ENCODE measurements at regions not wholly inside any gene's neighbourhood (a gene's known extent, or its start where the extent isn't known, plus 50 kb on each side); places are given as distances from the start of the nearest gene placed in this dataset.

DNA sequence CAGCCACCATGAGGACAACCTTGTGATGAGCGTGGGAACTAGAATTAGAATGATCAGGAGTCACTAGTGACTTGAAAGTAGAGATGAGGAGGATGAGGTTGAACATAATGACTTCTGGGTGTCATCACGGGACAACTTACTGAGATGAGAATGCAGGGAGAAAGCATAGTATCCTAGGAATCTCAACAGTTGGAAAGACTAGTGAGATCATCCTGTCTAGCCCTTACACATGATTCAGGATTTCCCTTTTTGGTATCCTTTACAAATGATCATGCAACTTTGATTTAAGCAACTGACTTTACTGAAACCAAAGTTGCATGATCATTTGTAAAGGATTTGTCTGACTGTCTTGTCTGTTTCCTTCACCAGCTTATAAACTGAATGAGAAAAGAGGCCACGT, 51.8 kb upstream of the HIF1A start:
- Histone ChIP-seq H3K4me3 (replicated peaks in 1 of 2; ENCODE audit: low read depth in 1 of 2, low read length in 2 of 2) (no peak overlapping the region), H2AFZ (ENCODE audit: low read depth, low read length, poor library complexity, severe bottlenecking) (no peak overlapping the region), H4K20me1 (ENCODE audit: insufficient read depth) (no peaks in the 10 kb centered on the region), H3K27ac (ENCODE audit: low read depth, low read length) (no peak overlapping the region), H3K36me3 (ENCODE audit: control insufficient read depth in 1 of 2, insufficient read depth in 2 of 2, low read length in 2 of 2) (no peaks in the 10 kb centered on the region), H3K4me2 (ENCODE audit: low read length) (no peak overlapping the region), H3K79me2 (ENCODE audit: insufficient read depth, low read length) (no peaks in the 10 kb centered on the region), H3K9ac (ENCODE audit: low read length) (no peak overlapping the region), H3K4me1 (ENCODE audit: control insufficient read depth in 1 of 2, insufficient read depth in 2 of 2, low read length in 2 of 2) (no peaks in the 10 kb centered on the region), H3K27me3 (ENCODE audit: insufficient read depth, low read length) (no peaks in the 10 kb centered on the region), H3K9me3 (ENCODE audit: control insufficient read depth in 1 of 2, insufficient read depth in 1 of 2, low read depth in 1 of 2, low read length in 2 of 2) (no peaks in the 10 kb centered on the region), H3K9me2 (ENCODE audit: insufficient read depth) (no peaks in the 10 kb centered on the region)
- CTCF ChIA-PET = no interaction called here
- RAD21 ChIA-PET (ENCODE audit: low non-redundant PET in 1 of 2, low total read pairs in 2 of 2, uncharacterized antibody in 2 of 2, unreplicated experiment in 2 of 2) = no interaction called here
- intact Hi-C loops (cut with micrococcal nuclease) = no loop called here
- TF ChIP-seq POLR2A (IDR thresholded peaks at IDR 0.05; ENCODE audit: borderline replicate concordance, extremely low read depth, insufficient read depth, insufficient read length) (no peak), SP1 (IDR thresholded peaks at IDR 0.05; ENCODE audit: low read depth) (no peak), FOSL1 (IDR thresholded peaks at IDR 0.05; ENCODE audit: low read depth) (no peak), ZNF274 (IDR thresholded peaks at IDR 0.05; ENCODE audit: low read depth, low read length) (no peak), ELF1 (IDR thresholded peaks at IDR 0.05; ENCODE audit: borderline replicate concordance, low read depth) (no peak), REST (IDR thresholded peaks at IDR 0.05; ENCODE audit: low read depth) (no peak), ZFX (IDR thresholded peaks at IDR 0.05) (no peak), JUND (IDR thresholded peaks at IDR 0.05) (no peak), POLR2AphosphoS5 (IDR thresholded peaks at IDR 0.05; ENCODE audit: low read depth, low read length) (no peak), RAD21 (IDR thresholded peaks at IDR 0.05; ENCODE audit: low read depth) (no peak), ZBTB33 (IDR thresholded peaks at IDR 0.05; ENCODE audit: extremely low read depth, insufficient replicate concordance, low read length) (no peak), SRF (IDR thresholded peaks at IDR 0.05; ENCODE audit: low read depth) (no peak), EGR1 (IDR thresholded peaks at IDR 0.05; ENCODE audit: low read depth) (no peak), EZH2 (IDR thresholded peaks at IDR 0.05) (no peak), YY1 (IDR thresholded peaks at IDR 0.05; ENCODE audit: extremely low read depth, insufficient replicate concordance, low read depth, low read length) (no peak), EZH2phosphoT487 (IDR thresholded peaks at IDR 0.05; ENCODE audit: borderline replicate concordance) (no peak), SIN3A (IDR thresholded peaks at IDR 0.05; ENCODE audit: low read depth) (no peak), TCF7L2 (IDR thresholded peaks at IDR 0.05; ENCODE audit: borderline replicate concordance, extremely low read depth, insufficient read depth, insufficient read length) (no peak), MAX (IDR thresholded peaks at IDR 0.05) (no peak)
- TF ChIP-seq, protein P1, sequence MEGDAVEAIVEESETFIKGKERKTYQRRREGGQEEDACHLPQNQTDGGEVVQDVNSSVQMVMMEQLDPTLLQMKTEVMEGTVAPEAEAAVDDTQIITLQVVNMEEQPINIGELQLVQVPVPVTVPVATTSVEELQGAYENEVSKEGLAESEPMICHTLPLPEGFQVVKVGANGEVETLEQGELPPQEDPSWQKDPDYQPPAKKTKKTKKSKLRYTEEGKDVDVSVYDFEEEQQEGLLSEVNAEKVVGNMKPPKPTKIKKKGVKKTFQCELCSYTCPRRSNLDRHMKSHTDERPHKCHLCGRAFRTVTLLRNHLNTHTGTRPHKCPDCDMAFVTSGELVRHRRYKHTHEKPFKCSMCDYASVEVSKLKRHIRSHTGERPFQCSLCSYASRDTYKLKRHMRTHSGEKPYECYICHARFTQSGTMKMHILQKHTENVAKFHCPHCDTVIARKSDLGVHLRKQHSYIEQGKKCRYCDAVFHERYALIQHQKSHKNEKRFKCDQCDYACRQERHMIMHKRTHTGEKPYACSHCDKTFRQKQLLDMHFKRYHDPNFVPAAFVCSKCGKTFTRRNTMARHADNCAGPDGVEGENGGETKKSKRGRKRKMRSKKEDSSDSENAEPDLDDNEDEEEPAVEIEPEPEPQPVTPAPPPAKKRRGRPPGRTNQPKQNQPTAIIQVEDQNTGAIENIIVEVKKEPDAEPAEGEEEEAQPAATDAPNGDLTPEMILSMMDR (IDR thresholded peaks at IDR 0.05 in 2 of 3, conservative IDR thresholded peaks at IDR 0.05 in 1 of 3; ENCODE audit: borderline replicate concordance in 1 of 3, insufficient read depth in 1 of 3, low read depth in 2 of 3, low read length in 2 of 3) = no peak
- DNase-seq (ENCODE audit: low read depth, low spot score) = no peak
- POLR2A ChIA-PET = no interaction called here
- ATAC-seq = no peak
- no TSS peak for BruUV-seq (replicated peaks)
